ENCODE measurements at regions not wholly inside any gene's neighbourhood (a gene's known extent, or its start where the extent isn't known, plus 50 kb on each side); places are given as distances from the start of the nearest gene placed in this dataset.

GRCh38 chr6:167774881-167775280 lies 51.8 kb upstream of the AFDN start:
- no peak for TF ChIP-seq CTCF (IDR thresholded peaks at IDR 0.05; ENCODE audit: insufficient read depth, low read length, severe bottlenecking)
- H3K27me3 ChIP-seq (ENCODE audit: control insufficient read depth, insufficient read depth, low read length) = no peaks in the 10 kb centered on the region
- H3K4me3 ChIP-seq (ENCODE audit: low read depth, low read length) = no peak overlapping the region
- FAIRE-seq (no peak), DNase-seq (ENCODE audit: low read depth) (no peak)
- H3K36me3 ChIP-seq (ENCODE audit: control insufficient read depth, insufficient read depth, low read length) = no peaks in the 10 kb centered on the region

- TF ChIP-seq CTCF (IDR thresholded peaks at IDR 0.05; ENCODE audit: insufficient read depth, low read length, severe bottlenecking) = no peak
- FAIRE-seq (no peak), DNase-seq (ENCODE audit: low read depth) (no peak)
- Histone ChIP-seq H3K4me3 (ENCODE audit: low read depth, low read length) (no peak overlapping the region), H3K36me3 (ENCODE audit: control insufficient read depth, insufficient read depth, low read length) (no peaks in the 10 kb centered on the region), H3K27me3 (ENCODE audit: control insufficient read depth, insufficient read depth, low read length) (no peaks in the 10 kb centered on the region)
These were observed 49.6 kb upstream of the AFDN start for GRCh38 chr6:167776906-167777627.
